HG02588 (cell line): ENCODE measurements at regions not wholly inside any gene's neighbourhood (a gene's known extent, or its start where the extent isn't known, plus 50 kb on each side); places are given as distances from the start of the nearest gene placed in this dataset.

Experiments
- ATAC-seq: cut with Tn5 transposase; IDR thresholded peaks from one replicate; pipeline ENCODE4 v1.9.1; 2021; ENCODE audit warnings: mild to moderate bottlenecking, moderate library complexity; ENCODE audit not compliant: unreplicated experiment

DNA sequence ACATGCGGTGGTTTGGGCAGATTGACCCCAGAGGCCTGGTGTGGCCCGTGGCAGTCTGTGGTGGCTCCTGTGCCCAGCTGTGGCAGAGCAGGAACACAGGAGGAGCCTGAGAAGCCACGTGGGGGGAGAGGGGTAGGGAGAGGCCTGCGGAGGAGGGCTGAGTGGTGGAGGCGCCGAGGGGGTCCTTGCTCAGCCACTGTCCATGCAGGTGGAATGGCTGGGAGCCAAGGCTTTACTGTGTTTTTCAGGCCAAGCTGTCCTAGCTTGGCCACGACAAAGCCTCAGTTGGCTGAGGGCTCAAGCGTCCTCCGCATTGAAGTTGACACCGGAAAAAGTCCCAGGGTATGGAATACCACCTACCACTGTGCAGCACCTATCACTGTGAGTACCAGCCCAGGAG, 107.0 kb downstream of the VEGFA start:
- ATAC-seq, result no peak

DNA sequence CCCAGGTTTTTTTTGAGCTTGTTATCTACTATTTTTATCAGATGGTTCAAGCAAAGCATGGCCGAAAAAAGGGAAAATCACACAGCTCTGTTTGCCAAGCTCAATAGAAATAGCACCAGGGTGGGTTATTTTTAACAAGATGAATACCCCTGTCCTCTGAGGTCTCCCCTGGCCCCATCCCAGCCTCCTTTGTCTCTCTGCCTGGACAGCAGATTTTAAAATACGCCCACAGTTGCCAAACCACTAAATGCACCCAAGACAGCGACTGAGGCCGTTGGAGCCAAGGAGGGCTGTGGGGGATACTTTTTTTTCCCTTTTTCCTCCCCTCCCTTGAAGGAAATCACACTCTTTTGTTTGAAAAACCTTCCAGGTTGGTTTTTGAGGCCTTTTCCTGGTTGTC, 106.6 kb downstream of the VEGFA start:
- no peak for ATAC-seq

DNA sequence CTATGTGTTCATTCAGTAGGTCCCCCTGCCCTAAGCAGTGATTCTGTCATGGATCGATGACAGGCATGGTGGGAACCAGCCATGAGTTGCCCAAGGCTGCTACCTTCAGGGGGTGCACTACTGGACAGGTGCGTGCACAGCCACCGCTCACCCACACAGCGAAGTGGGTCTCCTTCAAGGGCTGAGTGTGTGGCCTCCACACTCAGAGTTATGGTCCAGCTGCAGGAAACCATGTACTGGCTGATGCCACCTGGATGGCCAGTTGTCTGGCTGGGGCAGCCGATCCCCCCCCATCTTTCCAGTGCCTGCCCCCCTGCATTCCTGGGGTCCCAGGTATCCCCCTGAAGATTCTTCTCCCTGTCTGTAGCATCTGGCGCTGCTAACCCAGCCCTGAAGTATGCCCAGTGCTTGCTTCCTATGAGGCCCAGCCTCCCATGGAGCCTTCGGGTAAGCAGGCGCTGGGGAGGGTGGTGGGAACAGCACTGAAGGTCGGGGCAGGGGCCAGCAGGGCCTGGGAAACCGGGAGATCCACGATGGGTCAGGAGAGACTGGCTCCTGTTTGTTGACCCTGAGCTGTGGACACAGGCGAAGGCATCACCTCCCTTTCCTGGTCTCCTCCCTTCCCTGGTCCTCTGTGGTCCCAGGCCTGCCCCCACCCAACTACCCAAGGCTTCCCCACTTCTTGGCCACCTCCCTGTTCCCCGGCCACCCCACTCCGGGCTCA, 106.0 kb downstream of the VEGFA start:
- no peak for ATAC-seq

DNA sequence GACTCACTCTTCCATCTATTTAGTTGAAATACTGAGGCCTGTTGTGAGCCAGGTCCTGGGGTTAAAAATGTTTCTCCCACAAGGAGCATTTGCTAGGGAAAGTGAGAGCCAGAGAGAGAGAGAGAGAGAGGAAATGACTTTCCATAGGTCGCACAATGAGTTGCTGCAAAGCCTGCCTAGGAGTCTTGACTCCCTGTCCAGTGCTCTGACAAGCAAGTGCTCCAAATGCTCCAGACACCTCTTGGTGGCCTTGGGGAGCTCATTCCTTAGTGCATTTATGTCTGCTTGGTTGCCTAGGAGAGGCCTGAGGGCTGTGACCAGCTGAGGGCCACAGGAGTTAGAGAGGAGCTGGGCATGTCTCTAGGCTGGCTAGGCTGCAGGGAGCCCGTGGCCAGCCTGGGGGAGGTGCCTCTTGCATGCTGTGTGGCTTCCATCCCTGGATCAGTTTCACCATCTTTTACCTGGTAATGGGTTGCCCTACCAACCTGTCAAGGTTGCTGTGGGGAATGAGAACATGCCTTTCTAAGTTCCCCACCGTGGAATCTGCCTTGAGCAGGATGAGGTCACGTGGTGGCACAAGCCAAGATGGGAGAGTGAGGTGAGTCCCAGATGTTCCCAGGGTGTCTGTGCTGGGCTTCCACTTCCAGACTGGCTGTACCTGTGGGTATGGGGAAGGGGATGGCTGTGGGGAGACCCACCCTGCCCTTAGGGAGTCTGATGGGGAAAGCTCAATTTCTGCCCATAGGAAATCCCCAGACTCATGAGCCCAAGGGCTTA, 105.0 kb downstream of the VEGFA start:
- no peak for ATAC-seq

DNA sequence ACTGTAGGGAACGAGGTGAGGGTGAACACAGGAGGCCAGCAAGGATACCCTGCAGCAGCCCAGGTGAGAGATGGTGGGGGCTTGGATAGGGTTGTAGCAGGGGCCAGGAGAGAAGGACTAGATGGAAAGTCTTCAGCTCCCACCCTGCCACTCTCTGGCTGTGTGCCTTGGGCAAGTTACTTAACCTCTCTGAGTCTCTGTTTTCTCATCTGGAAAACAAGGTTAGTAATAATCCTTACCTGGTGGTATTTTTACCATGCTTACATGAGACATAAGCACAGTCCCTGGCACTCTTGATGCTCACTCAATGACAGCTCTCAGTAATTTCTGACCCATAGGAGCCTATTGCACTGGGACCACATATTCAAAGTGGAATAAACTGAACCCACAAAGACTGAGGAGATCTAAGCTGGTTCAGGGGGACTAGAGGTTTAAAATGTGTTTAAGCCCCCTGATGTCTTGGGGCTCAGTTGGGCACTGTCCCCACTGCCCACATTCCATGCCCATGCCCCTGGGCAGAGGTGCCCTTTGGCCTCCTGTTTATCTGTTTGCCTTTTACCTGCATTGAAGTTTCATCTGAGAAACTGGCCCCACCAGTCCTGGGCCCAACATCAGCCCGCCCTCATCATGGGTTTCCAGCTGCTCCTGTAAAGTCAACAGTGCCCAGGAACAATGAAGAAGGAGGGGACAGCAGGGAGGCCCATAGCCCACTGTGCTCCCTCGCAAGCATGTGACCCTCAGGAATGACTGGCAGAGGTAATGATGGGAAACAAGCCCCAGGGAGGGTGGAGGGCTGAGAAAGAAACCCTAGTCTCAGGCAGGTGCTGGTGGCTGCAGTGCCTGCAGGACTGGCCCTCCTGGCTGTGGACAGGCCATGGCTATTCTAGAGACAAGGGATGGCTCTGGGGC, 104.0 kb downstream of the VEGFA start:
- ATAC-seq, result no peak

DNA sequence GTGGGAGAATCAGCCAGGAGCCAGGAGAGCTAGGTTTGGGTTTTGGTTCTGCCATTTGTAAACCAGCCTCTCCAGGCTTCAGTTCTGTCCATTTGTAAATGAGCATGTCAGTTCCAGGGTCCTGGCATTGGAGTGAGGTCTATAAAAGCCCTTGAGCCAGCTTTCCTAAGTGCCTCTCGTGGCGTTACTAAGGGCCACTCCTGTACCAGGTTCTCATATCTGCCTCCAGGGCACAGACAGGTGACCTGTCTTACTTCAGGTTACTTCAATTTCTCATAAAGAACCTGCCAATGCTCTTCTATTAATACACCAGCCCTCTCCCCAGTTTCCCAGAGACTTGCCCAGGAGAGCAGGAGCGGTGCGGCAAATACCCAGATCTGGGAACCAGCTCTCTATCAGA, 101.9 kb downstream of the VEGFA start:
- ATAC-seq, result no peak

DNA sequence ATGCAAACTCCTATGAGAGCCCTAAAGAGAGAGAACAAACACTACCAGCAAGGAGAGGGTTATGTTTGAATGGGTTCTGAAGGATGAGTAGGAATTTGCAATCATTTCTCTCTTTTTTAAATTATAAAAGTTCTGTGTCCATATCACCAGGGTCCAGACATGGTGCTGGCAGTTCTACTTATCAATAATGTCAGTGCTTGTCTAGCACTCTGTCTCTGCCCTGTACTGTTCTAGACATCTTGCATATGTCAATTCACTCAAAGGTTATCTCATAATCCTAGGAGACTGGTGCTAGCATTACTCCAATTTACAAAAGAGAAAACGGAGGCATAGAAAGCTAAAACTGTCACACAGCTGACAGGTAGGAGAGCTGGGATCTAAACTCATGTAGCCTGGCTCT, 101.3 kb downstream of the VEGFA start:
- no peak for ATAC-seq

DNA sequence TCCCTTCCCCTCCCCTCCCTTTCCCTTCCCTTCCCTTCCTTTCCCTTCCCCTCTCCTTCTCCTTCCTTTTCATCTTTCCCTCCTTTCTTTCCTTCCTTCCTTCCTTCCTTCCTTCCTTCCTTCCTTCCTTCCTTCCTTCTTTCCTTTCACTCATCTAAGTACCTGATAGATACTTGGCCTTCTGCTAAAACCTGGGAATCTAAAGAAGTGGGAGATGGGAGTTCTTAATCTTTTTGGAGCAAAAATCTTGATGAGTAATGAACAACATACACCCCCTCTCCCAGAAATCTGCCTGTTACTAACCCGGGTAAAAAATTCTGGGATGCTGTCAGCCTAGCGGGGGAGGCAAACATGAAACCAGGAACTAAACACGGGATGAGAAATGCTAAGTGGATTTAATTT, 100.7 kb downstream of the VEGFA start:
- ATAC-seq, result no peak

DNA sequence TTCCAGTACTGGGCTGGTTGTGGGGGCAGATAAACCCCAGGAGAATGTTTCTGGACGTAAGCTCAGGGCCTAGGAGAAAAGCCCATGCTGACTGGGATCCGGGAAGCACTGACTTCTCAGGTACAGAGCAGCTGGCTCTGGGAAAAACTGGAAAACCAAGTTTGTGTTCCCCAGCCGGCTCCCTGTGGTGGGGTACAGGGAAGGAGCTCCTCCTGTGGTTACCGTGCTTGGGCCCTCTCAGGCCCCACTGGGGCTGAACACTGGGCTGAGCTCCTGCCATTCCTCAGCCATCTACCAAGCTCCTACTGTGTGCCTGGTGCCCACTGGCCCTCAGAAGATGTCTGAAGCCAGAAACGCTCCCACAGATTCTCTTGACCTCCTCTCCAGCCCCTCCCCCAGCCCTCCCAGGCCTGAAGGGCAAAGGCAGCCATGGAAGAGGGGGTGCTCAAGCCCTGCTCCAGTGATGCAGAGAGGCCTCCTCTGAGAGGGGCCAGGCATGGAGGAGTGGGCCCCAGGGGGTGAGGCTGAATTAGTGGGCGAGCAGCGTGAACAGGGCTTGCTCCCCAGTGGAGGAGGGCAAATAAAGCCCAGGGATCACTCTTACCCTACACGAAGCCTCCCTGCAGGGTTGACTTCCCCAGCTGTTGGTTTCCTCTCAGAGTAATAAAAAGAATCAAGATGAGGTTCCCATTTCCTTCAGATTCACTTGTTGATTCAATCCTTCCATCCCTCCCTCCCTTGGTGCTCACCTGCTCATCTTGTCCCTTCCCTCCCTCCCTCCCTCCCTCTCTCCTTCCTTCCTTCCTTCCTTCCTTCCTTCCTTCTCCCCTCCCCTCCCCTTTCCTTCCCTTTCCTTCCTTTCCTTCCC, 100.0 kb downstream of the VEGFA start:
- ATAC-seq, result no peak

DNA sequence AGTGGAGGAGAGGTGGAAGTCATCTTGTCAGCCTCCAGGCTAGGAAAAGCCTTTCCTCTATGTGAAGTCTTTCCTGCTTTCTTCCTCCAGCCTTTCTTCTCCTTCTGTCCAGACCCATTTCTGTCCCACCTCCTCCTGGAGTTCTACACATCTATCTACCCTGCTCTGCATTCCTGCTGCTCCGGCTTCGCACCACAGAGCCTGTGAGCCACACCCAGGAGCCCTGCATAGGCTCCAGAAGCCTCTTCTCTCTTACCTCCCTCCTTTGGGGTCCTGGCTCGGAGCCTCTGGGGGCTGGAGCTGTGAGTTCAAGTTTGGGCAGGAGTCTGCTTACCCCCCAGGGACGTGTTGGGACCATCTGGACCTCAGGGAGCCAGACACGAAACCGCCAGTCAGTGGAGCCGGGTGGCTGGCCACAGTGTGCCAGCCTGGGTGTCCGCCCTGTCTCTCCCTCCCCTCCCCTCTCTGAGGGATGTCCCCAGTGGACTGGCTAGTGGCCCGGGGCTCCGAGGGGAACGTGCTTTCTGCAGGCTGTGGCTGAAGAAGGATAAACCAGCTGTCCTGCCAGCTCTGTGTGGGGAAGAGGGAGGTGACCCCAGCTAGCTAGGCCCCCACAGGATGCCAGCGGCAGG, 99.2 kb downstream of the VEGFA start:
- no peak for ATAC-seq

DNA sequence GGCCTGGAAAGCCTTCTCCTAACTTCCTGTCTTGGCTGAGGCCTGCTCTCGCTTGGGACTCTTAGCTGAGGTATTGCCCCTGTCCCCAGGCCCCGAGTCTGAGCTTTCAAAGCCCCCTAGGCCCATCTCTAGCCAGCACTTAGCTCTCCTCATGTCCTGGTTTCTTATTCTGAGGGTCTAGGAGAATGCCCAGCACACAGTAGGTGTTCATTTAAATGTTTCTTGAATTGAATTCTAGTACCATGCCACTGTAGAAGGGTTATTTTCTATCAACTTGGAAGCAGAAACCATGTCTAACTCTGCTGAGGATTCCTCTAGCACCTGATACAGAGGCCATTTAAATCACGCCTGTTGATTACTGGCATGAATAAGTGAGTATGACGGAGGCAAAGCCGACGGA, 98.5 kb downstream of the VEGFA start:
- ATAC-seq, result no peak

DNA sequence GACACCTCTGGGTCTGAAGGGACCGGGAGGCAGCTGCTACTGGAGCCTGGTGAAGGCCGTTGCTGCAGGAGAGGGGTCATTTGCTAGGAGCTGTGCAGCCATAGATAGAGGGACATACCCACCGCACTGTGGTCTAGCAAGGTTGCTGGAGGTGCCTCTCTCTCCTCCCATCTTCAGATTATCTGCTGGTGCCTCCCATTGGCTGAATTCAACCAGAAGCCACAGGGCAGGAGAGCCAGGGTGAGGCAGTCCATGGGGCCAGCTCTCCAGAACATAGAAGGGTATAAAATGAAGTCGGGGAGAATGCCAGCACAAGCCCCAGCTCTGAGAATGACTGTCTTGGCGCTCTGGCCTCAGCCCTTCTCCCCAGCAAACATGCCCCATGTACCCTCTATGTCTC, 98.0 kb downstream of the VEGFA start:
- ATAC-seq, result no peak

DNA sequence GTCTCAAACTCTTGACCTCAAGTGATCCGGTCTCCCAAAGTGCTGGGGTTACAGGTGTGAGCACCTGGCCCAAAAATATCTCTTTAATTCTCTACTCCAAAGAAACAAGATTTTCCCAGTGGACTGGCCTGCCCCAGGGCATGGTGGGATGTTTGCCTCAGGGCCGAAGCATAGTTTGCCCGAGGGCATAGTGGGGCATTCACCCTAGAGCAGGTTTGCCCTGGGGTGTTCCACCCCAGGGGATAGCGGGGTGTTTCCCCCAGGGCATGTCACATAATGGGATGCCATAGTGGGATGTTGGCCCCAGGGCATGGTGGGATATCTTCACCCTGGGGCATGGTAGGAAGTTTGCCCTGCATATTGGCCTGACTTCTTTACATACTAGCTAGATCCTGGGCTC, 97.2 kb downstream of the VEGFA start:
- no peak for ATAC-seq

DNA sequence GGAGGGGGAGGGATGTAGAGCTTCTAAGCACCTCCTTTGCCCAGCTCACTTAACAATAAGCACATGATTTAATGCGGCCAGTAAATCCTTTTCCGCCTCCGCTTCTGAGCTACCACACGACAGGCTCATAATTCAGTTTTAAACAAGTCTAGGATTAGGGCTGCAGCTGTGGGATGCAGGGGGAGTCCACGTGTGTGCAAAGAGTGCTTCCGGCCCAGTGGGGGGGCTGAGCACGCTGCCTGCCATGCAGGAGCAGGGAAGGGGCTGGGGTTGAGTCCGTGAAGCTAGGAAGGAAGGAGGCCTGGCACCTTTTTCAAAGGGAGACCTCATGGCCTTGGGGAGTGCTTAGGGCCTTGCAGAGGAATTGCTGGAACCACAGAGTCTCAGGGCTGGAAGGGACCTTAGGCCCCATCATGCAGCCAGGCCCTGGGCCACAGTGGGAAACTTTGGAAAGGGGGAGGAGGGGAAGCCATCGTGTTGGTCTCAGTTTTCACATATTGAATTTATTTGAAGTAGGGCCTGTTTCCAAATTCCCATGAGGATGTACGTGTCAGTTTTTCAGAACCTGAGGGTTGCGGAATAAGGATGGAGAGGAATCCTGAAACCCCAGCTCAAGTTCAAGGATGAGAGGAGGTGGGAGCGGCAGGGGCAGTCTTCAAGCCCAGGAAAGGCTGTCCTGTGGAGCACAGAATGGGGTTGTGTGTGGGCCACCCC, 96.1 kb downstream of the VEGFA start:
- ATAC-seq, result no peak

DNA sequence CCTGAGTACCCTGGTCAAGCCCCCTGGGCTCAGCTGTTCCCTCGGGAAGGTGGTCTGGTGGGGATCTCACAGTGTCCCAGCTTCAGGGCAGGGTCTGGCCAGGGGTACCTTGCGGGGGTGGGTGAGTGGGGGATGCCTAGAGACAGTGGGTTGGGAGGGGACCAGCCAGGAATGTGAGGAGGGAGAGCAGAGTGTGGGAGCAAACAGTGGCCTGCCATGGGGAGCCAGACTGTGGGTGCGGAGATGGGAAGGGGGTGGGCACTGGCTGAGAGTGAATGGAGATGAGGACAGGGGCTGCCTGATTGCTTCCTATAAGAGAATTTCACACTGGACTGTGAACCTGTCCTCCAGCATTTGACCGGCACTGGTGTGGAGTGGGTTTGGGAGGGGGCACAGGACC, 95.1 kb downstream of the VEGFA start:
- ATAC-seq, result no peak

DNA sequence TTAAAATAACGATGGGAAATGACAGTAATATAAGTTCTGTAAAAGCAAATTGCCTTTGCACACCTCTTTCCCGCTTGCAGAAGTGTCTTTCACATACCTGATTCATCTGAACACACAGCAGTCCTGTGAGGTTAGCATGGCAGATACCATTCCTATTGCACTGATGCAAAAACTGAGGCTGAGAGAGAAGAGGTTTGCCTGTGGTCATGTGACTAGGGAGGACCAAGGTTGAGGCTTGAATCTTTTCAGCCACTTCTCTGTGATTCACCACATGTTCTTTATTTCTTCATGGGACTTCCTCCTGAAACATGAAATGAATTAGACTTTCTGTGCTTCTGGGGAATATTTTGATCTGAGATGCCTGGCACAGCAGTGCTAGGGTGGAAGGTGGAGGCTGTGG, 92.9 kb downstream of the VEGFA start:
- no peak for ATAC-seq

DNA sequence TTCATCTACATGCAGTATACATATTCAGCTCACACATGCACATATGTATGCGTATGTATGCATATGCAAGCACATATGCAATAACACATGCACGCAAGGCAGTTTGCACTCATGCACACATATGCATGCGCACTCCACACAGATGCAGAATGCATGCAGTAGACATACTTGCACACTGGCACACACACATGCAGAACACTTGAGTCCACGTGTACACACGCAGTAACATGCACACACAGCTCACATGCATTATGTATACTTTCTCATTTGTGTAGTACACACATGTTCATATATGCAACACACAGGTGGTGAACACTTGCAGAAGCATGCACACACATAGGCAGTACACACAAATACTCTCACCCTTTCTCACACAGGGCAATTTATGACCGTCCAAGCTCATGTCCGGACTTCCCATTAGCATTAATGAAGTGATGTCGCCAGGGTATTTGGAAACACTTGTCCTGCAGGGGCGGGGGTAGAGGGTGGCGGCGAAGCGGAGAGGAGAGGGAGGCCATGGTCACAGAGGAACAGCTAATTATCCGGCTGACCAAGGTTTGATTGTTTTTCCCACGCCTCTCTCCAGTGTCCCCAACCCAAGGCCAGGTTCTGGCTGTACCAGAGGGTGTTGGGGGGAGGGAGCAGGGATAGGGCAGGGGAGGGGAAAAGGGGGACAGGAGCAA, 91.3 kb downstream of the VEGFA start:
- no peak for ATAC-seq

DNA sequence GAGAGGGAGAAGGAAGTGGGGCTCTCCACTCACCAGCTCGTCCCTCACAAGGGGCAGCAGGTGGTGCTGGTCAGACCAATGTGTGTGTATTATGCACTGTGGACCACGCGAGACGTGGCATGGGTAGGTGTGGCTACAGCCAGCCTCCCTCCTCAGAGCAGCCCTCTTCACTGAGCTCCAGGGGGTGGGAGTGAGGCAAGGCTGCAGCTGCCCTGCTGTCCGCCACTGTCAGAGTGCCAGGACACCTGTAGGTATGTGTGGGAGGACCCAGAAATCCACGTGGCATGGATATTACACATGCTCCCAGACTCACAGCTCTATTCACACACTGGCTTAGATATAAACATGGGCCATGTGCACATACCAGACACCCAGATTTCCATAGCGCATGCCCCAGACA, 90.3 kb downstream of the VEGFA start:
- ATAC-seq, result no peak

DNA sequence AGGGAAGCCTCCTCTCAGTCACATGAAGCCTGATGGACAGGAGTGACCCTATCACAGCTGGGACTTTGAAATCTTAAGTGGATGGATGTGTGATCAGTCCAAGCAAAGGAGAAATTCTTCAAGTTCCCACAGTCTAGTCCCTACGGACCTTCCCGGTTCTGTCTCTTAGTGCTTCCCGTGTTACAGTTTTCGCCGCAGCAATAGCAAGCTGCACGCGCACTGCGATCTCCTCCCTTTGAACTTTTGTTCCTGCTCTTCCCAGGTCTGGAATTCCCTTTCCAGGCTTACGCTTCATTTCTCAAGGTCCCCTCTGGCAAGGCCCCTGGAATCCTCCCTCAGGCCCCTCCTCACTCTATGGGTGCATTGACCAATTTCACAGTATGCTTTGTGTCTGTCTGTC, 89.2 kb downstream of the VEGFA start:
- ATAC-seq, result no peak
